DND-41 (cell line): ENCODE measurements at regions not wholly inside any gene's neighbourhood (a gene's known extent, or its start where the extent isn't known, plus 50 kb on each side); places are given as distances from the start of the nearest gene placed in this dataset.

Experiments
- ATAC-seq: fragments of 200-7000 bp; cut with Tn5 transposase; 3 replicates; pipeline ENCODE4 v1.9.1; 2021; ENCODE audit warnings: low read depth; ENCODE audit not compliant: insufficient read depth
- DNase-seq: peaks from one replicate; pipeline ENCODE4 v3.0.0-alpha.2; 2020
- H2AFZ ChIP-seq: 2 replicates; pipeline ENCODE4 v1.6.0; 2012; ENCODE audit warnings: low read depth, low read length
- H3K27ac ChIP-seq: 2 replicates; pipeline ENCODE4 v1.5.1; 2012; ENCODE audit warnings: low read length, inconsistent platforms
- H3K27me3 ChIP-seq: fragments of 200-600 bp; sonication (generic); 2 replicates; pipeline ENCODE4 v1.6.0; 2012; ENCODE audit warnings: low read length, mild to moderate bottlenecking, inconsistent platforms; ENCODE audit not compliant: insufficient read depth, poor library complexity
- H3K36me3 ChIP-seq: 2 replicates; pipeline ENCODE4 v1.5.1; 2012; ENCODE audit warnings: low read length, inconsistent platforms; ENCODE audit not compliant: insufficient read depth
- H3K4me1 ChIP-seq: 2 replicates; pipeline ENCODE4 v1.5.1; 2012; ENCODE audit warnings: mild to moderate bottlenecking, low read length; ENCODE audit not compliant: insufficient read depth
- H3K4me2 ChIP-seq: 2 replicates; pipeline ENCODE4 v1.6.0; 2012; ENCODE audit warnings: mild to moderate bottlenecking, moderate library complexity, low read length, inconsistent platforms; ENCODE audit not compliant: insufficient read depth
- H3K4me3 ChIP-seq, 2 experiments: fragments of 200-600 bp in 1 of 2; shearing (Covaris generic) in 1 of 2; 2 replicates each; pipeline ENCODE4 v1.5.1; 2012 to 2016; ENCODE audit warnings: inconsistent platforms in 2 of 2, low read length in 2 of 2, mild to moderate bottlenecking in 2 of 2, low read depth in 1 of 2, moderate library complexity in 1 of 2
- H3K79me2 ChIP-seq: 2 replicates; pipeline ENCODE4 v1.6.0; 2012; ENCODE audit warnings: low read length, inconsistent platforms; ENCODE audit not compliant: insufficient read depth
- H3K9ac ChIP-seq: 2 replicates; pipeline ENCODE4 v1.6.0; 2012; ENCODE audit warnings: low read depth, mild to moderate bottlenecking, inconsistent platforms, low read length, moderate library complexity
- H3K9me3 ChIP-seq: 2 replicates; pipeline ENCODE4 v1.5.1; 2012; ENCODE audit warnings: low read length, moderate library complexity, mild to moderate bottlenecking, inconsistent platforms; ENCODE audit not compliant: insufficient read depth, severe bottlenecking
- H4K20me1 ChIP-seq: 2 replicates; pipeline ENCODE4 v1.6.0; 2012; ENCODE audit warnings: low read length; ENCODE audit not compliant: insufficient read depth
- CTCF ChIP-seq: IDR thresholded peaks from 2 replicates; pipeline ENCODE4 v1.5.1; 2012; ENCODE audit warnings: borderline replicate concordance, low read length, moderate library complexity, mild to moderate bottlenecking; ENCODE audit not compliant: poor library complexity, severe bottlenecking; ENCODE audit errors: extremely low read depth
- EZH2 ChIP-seq: IDR thresholded peaks from 3 replicates; pipeline ENCODE4 v1.6.1; 2012; ENCODE audit warnings: borderline replicate concordance, low read depth, mild to moderate bottlenecking, moderate library complexity, low read length, inconsistent platforms; ENCODE audit not compliant: severe bottlenecking

GRCh38 chr5:85868070-85868469, 749.7 kb upstream of the COX7C start:
- Histone ChIP-seq H4K20me1 (no peaks in the 10 kb centered on the region), H3K27ac (no peak overlapping the region), H3K4me2 (no peak overlapping the region), H2AFZ (no peak overlapping the region), H3K36me3 (no peaks in the 10 kb centered on the region), H3K9me3 (no peaks in the 10 kb centered on the region), H3K4me3 (no peak overlapping the region), H3K79me2 (no peaks in the 10 kb centered on the region), H3K9ac (no peak overlapping the region), H3K27me3 (no peaks in the 10 kb centered on the region), H3K4me1 (no peaks in the 10 kb centered on the region)
- no peak for ATAC-seq
- DNase-seq: no peak
- TF ChIP-seq EZH2: no peak
- TF ChIP-seq CTCF: no peak

- H3K9me3 ChIP-seq: no peaks in the 10 kb centered on the region
- no peaks in the 10 kb centered on the region for H3K79me2 ChIP-seq
- H3K4me1 ChIP-seq: no peaks in the 10 kb centered on the region
- H3K36me3 ChIP-seq: no peaks in the 10 kb centered on the region
- no peak for DNase-seq
- no peaks in the 10 kb centered on the region for H4K20me1 ChIP-seq
- H3K9ac ChIP-seq: no peak overlapping the region
- no peak overlapping the region for H3K4me3 ChIP-seq
- H3K27me3 ChIP-seq: no peaks in the 10 kb centered on the region
- no peak overlapping the region for H3K27ac ChIP-seq
- H2AFZ ChIP-seq: no peak overlapping the region
- TF ChIP-seq EZH2 (no peak), CTCF (no peak)
- ATAC-seq: no peak
- no peak overlapping the region for H3K4me2 ChIP-seq
Observed at GRCh38 chr5:85893996-85894395, 723.7 kb upstream of the COX7C start.

GRCh38 chr5:85896514-85896913, 721.2 kb upstream of the COX7C start:
- Histone ChIP-seq H3K4me2 (no peak overlapping the region), H3K9ac (no peak overlapping the region), H3K9me3 (no peaks in the 10 kb centered on the region), H3K36me3 (no peaks in the 10 kb centered on the region), H3K79me2 (no peaks in the 10 kb centered on the region), H3K27me3 (no peaks in the 10 kb centered on the region), H3K4me1 (no peaks in the 10 kb centered on the region), H4K20me1 (no peaks in the 10 kb centered on the region), H2AFZ (no peak overlapping the region), H3K4me3 (no peak overlapping the region), H3K27ac (no peak overlapping the region)
- TF ChIP-seq CTCF: no peak
- no peak for TF ChIP-seq EZH2
- ATAC-seq (no peak), DNase-seq (no peak)

GRCh38 chr5:85906460-85906859, 711.3 kb upstream of the COX7C start:
- H3K9ac ChIP-seq: no peak overlapping the region
- no peak for DNase-seq
- H2AFZ ChIP-seq: no peak overlapping the region
- no peaks in the 10 kb centered on the region for H3K9me3 ChIP-seq
- no peak for ATAC-seq
- H3K4me3 ChIP-seq: no peak overlapping the region
- TF ChIP-seq EZH2 (no peak), CTCF (no peak)
- no peak overlapping the region for H3K4me2 ChIP-seq
- H3K79me2 ChIP-seq: no peaks in the 10 kb centered on the region
- no peaks in the 10 kb centered on the region for H3K4me1 ChIP-seq
- no peaks in the 10 kb centered on the region for H4K20me1 ChIP-seq
- no peaks in the 10 kb centered on the region for H3K27me3 ChIP-seq
- H3K27ac ChIP-seq: no peak overlapping the region
- H3K36me3 ChIP-seq: no peaks in the 10 kb centered on the region
